ENCODE measurements at regions not wholly inside any gene's neighbourhood (a gene's known extent, or its start where the extent isn't known, plus 50 kb on each side); places are given as distances from the start of the nearest gene placed in this dataset.

DNA sequence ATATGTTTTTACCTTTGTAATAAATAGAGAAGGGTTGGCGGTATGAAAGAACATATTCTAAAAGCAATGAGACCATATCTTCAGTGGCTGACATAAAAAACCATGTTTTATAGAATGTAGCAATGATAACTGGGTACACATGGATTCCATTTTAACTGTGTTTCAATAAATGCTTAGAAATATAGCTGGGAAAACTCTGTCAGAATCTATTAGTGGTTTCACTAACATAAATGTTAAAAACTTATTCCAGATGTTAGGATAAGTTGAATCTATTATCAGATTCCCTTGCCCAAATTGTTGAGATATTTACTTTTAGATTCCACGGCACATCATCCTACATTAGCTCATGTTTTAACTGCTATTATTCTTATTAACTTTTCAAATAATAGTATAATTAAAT, 772.2 kb upstream of the ALCAM start:
- H3K9me3 Mint-ChIP-seq: no peaks in the 10 kb centered on the region
- ChIA-PET POLR2A (no interaction called here), CTCF (no interaction called here)
- TF ChIP-seq, protein P1, sequence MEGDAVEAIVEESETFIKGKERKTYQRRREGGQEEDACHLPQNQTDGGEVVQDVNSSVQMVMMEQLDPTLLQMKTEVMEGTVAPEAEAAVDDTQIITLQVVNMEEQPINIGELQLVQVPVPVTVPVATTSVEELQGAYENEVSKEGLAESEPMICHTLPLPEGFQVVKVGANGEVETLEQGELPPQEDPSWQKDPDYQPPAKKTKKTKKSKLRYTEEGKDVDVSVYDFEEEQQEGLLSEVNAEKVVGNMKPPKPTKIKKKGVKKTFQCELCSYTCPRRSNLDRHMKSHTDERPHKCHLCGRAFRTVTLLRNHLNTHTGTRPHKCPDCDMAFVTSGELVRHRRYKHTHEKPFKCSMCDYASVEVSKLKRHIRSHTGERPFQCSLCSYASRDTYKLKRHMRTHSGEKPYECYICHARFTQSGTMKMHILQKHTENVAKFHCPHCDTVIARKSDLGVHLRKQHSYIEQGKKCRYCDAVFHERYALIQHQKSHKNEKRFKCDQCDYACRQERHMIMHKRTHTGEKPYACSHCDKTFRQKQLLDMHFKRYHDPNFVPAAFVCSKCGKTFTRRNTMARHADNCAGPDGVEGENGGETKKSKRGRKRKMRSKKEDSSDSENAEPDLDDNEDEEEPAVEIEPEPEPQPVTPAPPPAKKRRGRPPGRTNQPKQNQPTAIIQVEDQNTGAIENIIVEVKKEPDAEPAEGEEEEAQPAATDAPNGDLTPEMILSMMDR (IDR thresholded peaks at IDR 0.05): no peak
- DNase-seq: no peak
- H3K4me3 Mint-ChIP-seq: no peak overlapping the region
- Histone ChIP-seq H3K27ac (ENCODE audit: low read depth in 1 of 2, low read length in 2 of 2) (no peak overlapping the region), H3K27me3 (ENCODE audit: control insufficient read depth in 1 of 2, insufficient read depth in 2 of 2, low read length in 2 of 2) (no peaks in the 10 kb centered on the region), H3K4me1 (ENCODE audit: insufficient read depth, low read length) (no peaks in the 10 kb centered on the region), H3K36me3 (ENCODE audit: insufficient read depth, low read length) (no peaks in the 10 kb centered on the region), H3K9me3 (ENCODE audit: control insufficient read depth in 1 of 2, insufficient read depth in 1 of 2, low read length in 2 of 2) (no peaks in the 10 kb centered on the region), H3K4me3 (ENCODE audit: low read length) (no peak overlapping the region)
- H3K4me1 Mint-ChIP-seq (ENCODE audit: low read depth): no peaks in the 10 kb centered on the region
- no peaks in the 10 kb centered on the region for H3K36me3 Mint-ChIP-seq (ENCODE audit: low read depth)
- no peak overlapping the region for H3K27ac Mint-ChIP-seq
- no peak for ATAC-seq (ENCODE audit: poor library complexity)
- H3K27me3 Mint-ChIP-seq: no peaks in the 10 kb centered on the region
- intact Hi-C loops (cut with DNase I, micrococcal nuclease): loop anchor here in 1 of 2 experiments (10.0 kb wide), 1 partner anchor 920 kb away; no protein-coding TSS in a partner anchor

DNA sequence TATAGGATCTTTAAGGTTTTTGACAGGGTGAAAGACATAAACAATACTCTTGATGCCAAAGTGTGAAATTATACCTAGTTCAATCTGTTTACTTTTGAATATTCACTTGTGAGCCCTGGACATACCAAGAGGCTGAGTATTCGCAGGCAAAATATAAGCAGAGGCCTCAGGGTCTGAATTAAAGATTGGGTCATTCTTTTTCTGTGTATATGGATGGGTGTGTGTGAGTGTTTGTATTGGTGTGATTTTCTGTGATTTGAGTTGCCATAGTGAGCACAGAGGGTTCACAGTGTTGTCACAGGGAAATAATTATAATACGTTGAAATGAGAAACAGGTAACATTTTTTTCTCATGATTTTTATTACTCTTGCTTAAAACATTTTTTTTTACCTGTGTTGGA, 770.7 kb upstream of the ALCAM start:
- no peak for ATAC-seq (ENCODE audit: poor library complexity)
- no peak overlapping the region for H3K27ac ChIP-seq (ENCODE audit: low read depth in 1 of 2, low read length in 2 of 2)
- Mint-ChIP-seq H3K36me3 (ENCODE audit: low read depth) (no peaks in the 10 kb centered on the region), H3K4me3 (no peak overlapping the region), H3K27me3 (no peaks in the 10 kb centered on the region), H3K9me3 (no peaks in the 10 kb centered on the region), H3K4me1 (ENCODE audit: low read depth) (no peaks in the 10 kb centered on the region), H3K27ac (no peak overlapping the region)
- no peaks in the 10 kb centered on the region for H3K36me3 ChIP-seq (ENCODE audit: insufficient read depth, low read length)
- ChIA-PET POLR2A (no interaction called here), CTCF (interaction anchor here (0.9 to 1.4 kb wide), 3 partner anchors 11 to 922 kb away, joined by 3 to 5 read pairs (median 4); no protein-coding TSS in a partner anchor)
- TF ChIP-seq, protein P1 (IDR thresholded peaks at IDR 0.05): no peak
- intact Hi-C loops (cut with DNase I, micrococcal nuclease): loop anchor here in 1 of 2 experiments (10.0 kb wide), 1 partner anchor 919 kb away; no protein-coding TSS in a partner anchor
- H3K4me1 ChIP-seq (ENCODE audit: insufficient read depth, low read length): no peaks in the 10 kb centered on the region
- no peaks in the 10 kb centered on the region for H3K9me3 ChIP-seq (ENCODE audit: control insufficient read depth in 1 of 2, insufficient read depth in 1 of 2, low read length in 2 of 2)
- DNase-seq: no peak
- H3K4me3 ChIP-seq (ENCODE audit: low read length): no peak overlapping the region
- no peaks in the 10 kb centered on the region for H3K27me3 ChIP-seq (ENCODE audit: control insufficient read depth in 1 of 2, insufficient read depth in 2 of 2, low read length in 2 of 2)

DNA sequence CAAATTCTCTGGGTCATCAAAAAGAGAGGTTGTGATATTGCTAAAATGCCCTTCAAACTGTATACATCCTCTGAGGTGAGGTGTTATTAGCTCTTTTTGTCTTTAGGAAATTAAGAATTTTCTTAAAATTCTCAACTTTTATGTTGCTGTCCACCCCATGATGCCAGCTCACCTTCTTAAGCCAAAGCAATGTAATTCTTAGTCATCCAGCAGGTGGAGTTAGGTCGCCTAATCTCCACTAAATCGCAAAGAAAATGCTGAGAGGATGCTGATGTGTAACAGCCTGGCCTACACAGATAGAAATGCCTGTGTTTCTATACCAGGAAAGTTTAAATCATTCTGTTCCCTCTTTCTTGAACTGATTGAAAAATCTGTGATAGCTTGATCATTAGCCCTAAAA, 770.2 kb upstream of the ALCAM start:
- Mint-ChIP-seq H3K9me3 (no peaks in the 10 kb centered on the region), H3K27me3 (no peaks in the 10 kb centered on the region), H3K27ac (no peak overlapping the region), H3K4me1 (ENCODE audit: low read depth) (no peaks in the 10 kb centered on the region), H3K4me3 (no peak overlapping the region), H3K36me3 (ENCODE audit: low read depth) (no peaks in the 10 kb centered on the region)
- Histone ChIP-seq H3K36me3 (ENCODE audit: insufficient read depth, low read length) (no peaks in the 10 kb centered on the region), H3K27ac (ENCODE audit: low read depth in 1 of 2, low read length in 2 of 2) (no peak overlapping the region), H3K27me3 (ENCODE audit: control insufficient read depth in 1 of 2, insufficient read depth in 2 of 2, low read length in 2 of 2) (no peaks in the 10 kb centered on the region), H3K9me3 (ENCODE audit: control insufficient read depth in 1 of 2, insufficient read depth in 1 of 2, low read length in 2 of 2) (no peaks in the 10 kb centered on the region), H3K4me1 (ENCODE audit: insufficient read depth, low read length) (no peaks in the 10 kb centered on the region), H3K4me3 (ENCODE audit: low read length) (no peak overlapping the region)
- peak in 3 of 14 experiments; percentile 36 to 45 (median 44) for DNase-seq
- intact Hi-C loops (cut with DNase I, micrococcal nuclease): loop anchor here in 1 of 2 experiments (10.0 kb wide), 1 partner anchor 918 kb away; no protein-coding TSS in a partner anchor
- ChIA-PET CTCF (interaction anchor here (0.9 to 1.4 kb wide), 3 partner anchors 10 to 922 kb away, joined by 3 to 5 read pairs (median 4); no protein-coding TSS in a partner anchor), POLR2A (no interaction called here)
- TF ChIP-seq, protein P1 (IDR thresholded peaks at IDR 0.05): peak; percentile 28
- ATAC-seq (ENCODE audit: poor library complexity): no peak
